Mammary epithelial cell (primary cell): ENCODE measurements at regions not wholly inside any gene's neighbourhood (a gene's known extent, or its start where the extent isn't known, plus 50 kb on each side); places are given as distances from the start of the nearest gene placed in this dataset.

Experiments
- CTCF ChIP-seq, 2 donors: IDR thresholded peaks in 1 of 2; conservative IDR thresholded peaks in 1 of 2; 2 replicates each; pipeline ENCODE4 v1.5.1; 2011 to 2012; ENCODE audit warnings: inconsistent platforms in 2 of 2, low read length in 2 of 2, mild to moderate bottlenecking in 2 of 2, control low read depth in 1 of 2, low read depth in 1 of 2; ENCODE audit not compliant: insufficient read depth in 1 of 2; ENCODE audit errors: extremely low read depth in 1 of 2
- EZH2 ChIP-seq: IDR thresholded peaks from 2 replicates; pipeline ENCODE4 v1.6.1; 2012; ENCODE audit warnings: low read length, inconsistent platforms, borderline replicate concordance

- TF ChIP-seq CTCF (conservative IDR thresholded peaks at IDR 0.05 in 1 of 2, IDR thresholded peaks at IDR 0.05 in 1 of 2; ENCODE audit: extremely low read depth in 1 of 2, insufficient read depth in 1 of 2, low read depth in 1 of 2, low read length in 2 of 2) (no peak), EZH2 (no peak)
Measured at GRCh38 chr4:1543976-1544375, 137.7 kb upstream of the NKX1-1 start.
